Panc1 (cell line): ENCODE measurements at regions not wholly inside any gene's neighbourhood (a gene's known extent, or its start where the extent isn't known, plus 50 kb on each side); places are given as distances from the start of the nearest gene placed in this dataset.

ENCODE experiments used
- ATAC-seq: fragments of 200-7000 bp; cut with Tn5 transposase; 2 replicates; pipeline ENCODE4 v1.9.1; 2020; ENCODE audit warnings: mild to moderate bottlenecking, moderate library complexity
- BruUV-seq: library from RNA; stranded (reverse); fragments of 400-500 nt; replicated peaks from 2 replicates; lab custom pipeline; 2021; lab: Mats Ljungman, UMichigan
- CTCF ChIA-PET: fragments of 300-600 bp; sonication (Branson Sonifier 250); formaldehyde crosslinking; loops from one replicate; lab custom pipeline; 2022; ENCODE audit warnings: antibody characterized with exemption; lab: Charles Lee
- POLR2A ChIA-PET: fragments of 300-600 bp; sonication (Branson Sonifier 250); formaldehyde crosslinking; loops from one replicate; lab custom pipeline; 2022; ENCODE audit warnings: antibody characterized with exemption; lab: Charles Lee
- DNase-seq: peaks from one replicate; pipeline ENCODE4 v3.0.0-alpha.2; 2010; ENCODE audit warnings: low read depth, low spot score
- H3K27ac ChIP-seq: 2 replicates; pipeline ENCODE4 v1.5.1; 2011; ENCODE audit warnings: mild to moderate bottlenecking, low read length, inconsistent platforms
- H3K27me3 ChIP-seq: fragments of 200-500 bp; sonication (Bioruptor generic); 2 replicates; pipeline ENCODE4 v1.6.0; 2014; ENCODE audit warnings: low read length, inconsistent platforms; ENCODE audit not compliant: control insufficient read depth, insufficient read depth
- H3K36me3 ChIP-seq: fragments of 200-500 bp; sonication (Bioruptor generic); 2 replicates; pipeline ENCODE4 v1.5.1; 2014; ENCODE audit warnings: inconsistent platforms, mild to moderate bottlenecking, low read length, moderate library complexity; ENCODE audit not compliant: control insufficient read depth, insufficient read depth
- H3K4me1 ChIP-seq: 2 replicates; pipeline ENCODE4 v1.5.1; 2011; ENCODE audit warnings: inconsistent platforms, mild to moderate bottlenecking, low read length, moderate library complexity; ENCODE audit not compliant: control insufficient read depth, insufficient read depth
- H3K4me3 ChIP-seq, 2 experiments: 2 replicates each; pipeline ENCODE4 v1.5.1; 2011 to 2012; ENCODE audit warnings: low read depth in 2 of 2, low read length in 2 of 2, mild to moderate bottlenecking in 2 of 2, inconsistent platforms in 1 of 2, moderate library complexity in 1 of 2
- H3K9me3 ChIP-seq: fragments of 200-500 bp; sonication (Bioruptor generic); 2 replicates; pipeline ENCODE4 v1.5.1; 2014; ENCODE audit warnings: low read depth, mild to moderate bottlenecking, inconsistent platforms, low read length, moderate library complexity; ENCODE audit not compliant: control insufficient read depth, insufficient read depth
- CTCF ChIP-seq: fragments of 450-650 bp; IDR thresholded peaks from 2 replicates; pipeline ENCODE4 v1.5.1; 2017; ENCODE audit warnings: mild to moderate bottlenecking
- POLR2AphosphoS5 ChIP-seq: IDR thresholded peaks from 2 replicates; pipeline ENCODE4 v1.6.1; 2012; ENCODE audit warnings: mild to moderate bottlenecking, low read depth, low read length, moderate library complexity
- SIN3A ChIP-seq: IDR thresholded peaks from 2 replicates; pipeline ENCODE4 v1.6.1; 2012; ENCODE audit warnings: low read depth, mild to moderate bottlenecking, low read length, moderate library complexity, borderline replicate concordance; ENCODE audit not compliant: insufficient read depth
- TCF7L2 ChIP-seq: IDR thresholded peaks from 2 replicates; pipeline ENCODE4 v1.6.1; 2011; ENCODE audit warnings: mild to moderate bottlenecking, low read depth, low read length, inconsistent platforms
- in situ Hi-C: cut with HindIII; loops from 2 replicates; pipeline ENCODE4 v1.10.0; 2016; ENCODE audit warnings: low sequenced_read_pairs, low pct_unique_long_range_greater_than_20kb
- intact Hi-C: fragments of 100-400 bp; cut with micrococcal nuclease; formaldehyde crosslinking; loops from one replicate; pipeline ENCODE4 v1.10.0; 2022; ENCODE audit not compliant: unreplicated experiment
- TF ChIP-seq, protein P1 (sequence below), 2 experiments: IDR thresholded peaks; 2 replicates each; pipeline ENCODE4 v1.6.1; 2011 to 2012; ENCODE audit warnings: low read depth in 2 of 2, control low read depth in 1 of 2, low read length in 1 of 2, mild to moderate bottlenecking in 1 of 2, moderate library complexity in 1 of 2; ENCODE audit not compliant: insufficient read depth in 1 of 2

- Histone ChIP-seq H3K27ac (no peak overlapping the region), H3K9me3 (no peaks in the 10 kb centered on the region), H3K4me3 (no peak overlapping the region), H3K4me1 (no peaks in the 10 kb centered on the region), H3K36me3 (no peaks in the 10 kb centered on the region), H3K27me3 (no peaks in the 10 kb centered on the region; the same call in 1 of the 2 replicates)
- DNase-seq, result no peak
- TF ChIP-seq, protein P1, sequence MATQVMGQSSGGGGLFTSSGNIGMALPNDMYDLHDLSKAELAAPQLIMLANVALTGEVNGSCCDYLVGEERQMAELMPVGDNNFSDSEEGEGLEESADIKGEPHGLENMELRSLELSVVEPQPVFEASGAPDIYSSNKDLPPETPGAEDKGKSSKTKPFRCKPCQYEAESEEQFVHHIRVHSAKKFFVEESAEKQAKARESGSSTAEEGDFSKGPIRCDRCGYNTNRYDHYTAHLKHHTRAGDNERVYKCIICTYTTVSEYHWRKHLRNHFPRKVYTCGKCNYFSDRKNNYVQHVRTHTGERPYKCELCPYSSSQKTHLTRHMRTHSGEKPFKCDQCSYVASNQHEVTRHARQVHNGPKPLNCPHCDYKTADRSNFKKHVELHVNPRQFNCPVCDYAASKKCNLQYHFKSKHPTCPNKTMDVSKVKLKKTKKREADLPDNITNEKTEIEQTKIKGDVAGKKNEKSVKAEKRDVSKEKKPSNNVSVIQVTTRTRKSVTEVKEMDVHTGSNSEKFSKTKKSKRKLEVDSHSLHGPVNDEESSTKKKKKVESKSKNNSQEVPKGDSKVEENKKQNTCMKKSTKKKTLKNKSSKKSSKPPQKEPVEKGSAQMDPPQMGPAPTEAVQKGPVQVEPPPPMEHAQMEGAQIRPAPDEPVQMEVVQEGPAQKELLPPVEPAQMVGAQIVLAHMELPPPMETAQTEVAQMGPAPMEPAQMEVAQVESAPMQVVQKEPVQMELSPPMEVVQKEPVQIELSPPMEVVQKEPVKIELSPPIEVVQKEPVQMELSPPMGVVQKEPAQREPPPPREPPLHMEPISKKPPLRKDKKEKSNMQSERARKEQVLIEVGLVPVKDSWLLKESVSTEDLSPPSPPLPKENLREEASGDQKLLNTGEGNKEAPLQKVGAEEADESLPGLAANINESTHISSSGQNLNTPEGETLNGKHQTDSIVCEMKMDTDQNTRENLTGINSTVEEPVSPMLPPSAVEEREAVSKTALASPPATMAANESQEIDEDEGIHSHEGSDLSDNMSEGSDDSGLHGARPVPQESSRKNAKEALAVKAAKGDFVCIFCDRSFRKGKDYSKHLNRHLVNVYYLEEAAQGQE (IDR thresholded peaks at IDR 0.05; ENCODE audit: insufficient read depth in 1 of 2, low read depth in 2 of 2, low read length in 1 of 2), result no peak
- TF ChIP-seq CTCF (no peak), POLR2AphosphoS5 (no peak), SIN3A (no peak), TCF7L2 (no peak)
- no peak for ATAC-seq
- intact Hi-C loops (no loop called here), in situ Hi-C loops (no loop called here)
- CTCF ChIA-PET, result no interaction called here
- BruUV-seq, result no TSS peak
- POLR2A ChIA-PET, result no interaction called here
These were observed 133.9 kb upstream of the ZNF618 start for GRCh38 chr9:113741886-113742854.

DNA sequence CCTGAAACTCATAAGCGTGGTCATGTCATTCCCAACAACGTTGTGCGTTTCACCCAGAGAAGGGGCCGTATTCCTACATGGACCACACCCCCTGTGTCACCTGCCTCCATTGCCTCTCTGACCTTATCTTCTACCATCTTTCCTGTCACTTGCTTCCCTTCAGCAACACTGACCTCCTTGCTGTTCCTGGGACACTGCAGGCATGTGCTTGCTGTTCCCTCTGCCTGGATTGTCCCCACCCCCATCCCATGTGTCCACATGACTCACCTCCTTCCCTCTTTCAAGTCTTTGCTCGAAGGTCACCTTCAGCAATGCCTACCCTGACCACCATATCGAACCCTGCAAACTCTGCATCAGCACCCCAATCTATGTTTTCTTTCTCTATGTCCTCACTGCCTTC is 133.2 kb upstream of the ZNF618 start:
- no peaks in the 10 kb centered on the region for H3K9me3 ChIP-seq
- DNase-seq (no peak), ATAC-seq (no peak)
- H3K4me1 ChIP-seq, result no peaks in the 10 kb centered on the region
- H3K27me3 ChIP-seq, result no peaks in the 10 kb centered on the region; the same call in 1 of the 2 replicates
- ChIA-PET POLR2A (no interaction called here), CTCF (no interaction called here)
- in situ Hi-C loops, result no loop called here
- no TSS peak for BruUV-seq
- no peaks in the 10 kb centered on the region for H3K36me3 ChIP-seq
- intact Hi-C loops, result no loop called here
- H3K4me3 ChIP-seq, result no peak overlapping the region
- H3K27ac ChIP-seq, result no peak overlapping the region
- TF ChIP-seq SIN3A, result no peak
- TF ChIP-seq TCF7L2, result no peak
- no peak for TF ChIP-seq POLR2AphosphoS5

DNA sequence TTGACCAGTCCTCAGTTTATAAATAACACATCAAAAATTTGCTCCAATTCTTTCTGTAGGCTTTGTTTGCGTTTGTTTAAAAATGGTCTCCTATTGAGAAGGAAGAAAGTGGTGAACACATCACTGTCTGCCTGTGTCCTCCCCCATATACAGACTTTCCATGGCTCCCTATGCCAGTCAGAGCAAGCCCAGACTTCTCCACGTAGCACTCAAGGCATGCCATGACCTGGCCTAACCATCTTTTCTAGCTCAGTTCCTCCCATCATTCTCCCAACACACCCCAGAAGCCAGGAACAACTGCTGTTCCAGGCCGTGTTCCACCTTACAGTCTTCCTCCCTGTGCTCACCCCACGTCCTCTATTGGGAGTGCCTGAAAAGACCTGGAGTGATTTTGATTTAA is 129.6 kb upstream of the ZNF618 start:
- Histone ChIP-seq H3K27me3 (no peaks in the 10 kb centered on the region; the same call in 1 of the 2 replicates), H3K9me3 (no peaks in the 10 kb centered on the region), H3K4me1 (no peaks in the 10 kb centered on the region), H3K36me3 (no peaks in the 10 kb centered on the region), H3K4me3 (no peak overlapping the region), H3K27ac (no peak overlapping the region)
- TF ChIP-seq, protein P1 (IDR thresholded peaks at IDR 0.05; ENCODE audit: insufficient read depth in 1 of 2, low read depth in 2 of 2, low read length in 1 of 2), result no peak
- TF ChIP-seq SIN3A, result no peak
- TF ChIP-seq TCF7L2, result no peak
- no peak for TF ChIP-seq POLR2AphosphoS5
- TF ChIP-seq CTCF, result no peak
- in situ Hi-C loops (no loop called here), intact Hi-C loops (no loop called here)
- ChIA-PET POLR2A (no interaction called here), CTCF (no interaction called here)
- no peak for DNase-seq
- BruUV-seq, result no TSS peak
- ATAC-seq, result no peak
